ENCODE measurements at regions not wholly inside any gene's neighbourhood (a gene's known extent, or its start where the extent isn't known, plus 50 kb on each side); places are given as distances from the start of the nearest gene placed in this dataset.

DNA sequence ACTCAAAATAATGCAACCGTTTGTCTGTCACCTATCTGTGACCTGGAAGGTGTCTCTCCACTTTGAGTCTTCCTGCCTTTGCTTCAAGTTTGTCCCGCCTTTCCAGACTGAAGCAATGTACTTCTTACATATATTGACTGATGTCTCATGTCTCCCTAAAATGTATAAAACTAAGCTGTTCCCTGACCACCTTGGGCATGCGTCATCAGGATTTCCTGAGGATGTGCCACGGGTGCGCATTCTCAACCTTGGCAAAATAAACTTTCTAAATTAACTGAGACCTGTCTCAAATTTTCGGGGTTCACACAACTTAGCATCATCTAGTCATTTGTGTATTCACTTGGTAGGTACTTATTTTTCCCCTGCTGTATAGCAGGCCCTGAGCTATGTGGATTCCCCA, 65.3 kb upstream of the JCAD start:
- intact Hi-C loops (cut with micrococcal nuclease), result no loop called here
- no peaks in the 10 kb centered on the region for H3K9me3 Mint-ChIP-seq
- CTCF ChIA-PET, result no interaction called here
- H3K27ac Mint-ChIP-seq, result no peak overlapping the region
- no peaks in the 10 kb centered on the region for H3K4me1 Mint-ChIP-seq (ENCODE audit: low read depth)
- peaks cover 5% of the 10 kb centered on the region for H3K27me3 Mint-ChIP-seq (ENCODE audit: low read depth)
- no peaks in the 10 kb centered on the region for H3K36me3 Mint-ChIP-seq (ENCODE audit: low read depth)
- DNase-seq, result no peak
- no peak overlapping the region for H3K4me3 Mint-ChIP-seq

DNA sequence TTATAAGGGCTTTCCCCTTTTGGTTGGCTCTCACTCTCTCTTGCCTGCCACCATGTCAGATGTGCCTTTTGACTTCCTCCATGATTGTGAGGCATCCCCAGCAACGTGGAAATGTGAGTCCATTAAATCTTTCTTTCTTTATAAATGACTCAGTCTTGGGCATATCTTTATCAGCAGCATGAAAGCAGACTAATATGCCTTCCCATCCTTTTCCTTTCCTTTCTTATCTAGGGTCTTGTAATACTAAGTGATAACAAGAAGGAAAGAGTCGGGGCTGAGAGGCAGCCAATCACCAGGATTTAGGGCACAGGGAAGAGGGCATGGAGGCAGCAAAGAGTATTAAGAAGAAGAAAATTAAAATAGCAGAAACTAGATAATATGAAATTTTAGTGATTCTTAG, 62.0 kb upstream of the JCAD start:
- CTCF ChIA-PET, result no interaction called here
- Mint-ChIP-seq H3K4me3 (no peak overlapping the region), H3K27ac (no peak overlapping the region), H3K36me3 (ENCODE audit: low read depth) (no peaks in the 10 kb centered on the region), H3K27me3 (ENCODE audit: low read depth) (peaks cover 6% of the 10 kb centered on the region), H3K4me1 (ENCODE audit: low read depth) (no peaks in the 10 kb centered on the region), H3K9me3 (no peaks in the 10 kb centered on the region)
- DNase-seq, result no peak
- intact Hi-C loops (cut with micrococcal nuclease), result no loop called here

DNA sequence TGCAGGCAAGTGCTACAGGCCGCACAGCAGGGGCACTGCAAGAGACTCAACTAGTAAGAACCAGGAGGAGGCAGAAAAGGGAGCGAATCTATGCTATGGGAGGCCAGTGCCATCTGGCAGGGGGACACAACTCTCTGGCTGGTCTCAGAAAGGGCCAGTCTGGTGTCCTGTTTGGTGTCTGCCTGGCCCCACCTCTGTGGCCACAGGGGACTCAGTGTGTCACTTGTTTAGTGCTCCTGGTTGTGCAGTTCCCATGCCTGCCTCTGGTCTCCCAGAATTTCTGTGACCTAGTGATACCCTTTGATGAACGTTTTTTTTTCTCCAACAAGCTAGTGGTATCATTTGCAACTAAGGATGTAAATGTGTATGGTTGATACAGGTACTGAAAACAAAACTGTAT, 59.2 kb upstream of the JCAD start:
- CTCF ChIA-PET, result interaction anchor here (0.6 kb wide), 1 partner anchor 55 kb away, joined by 4 read pairs; no protein-coding TSS in a partner anchor
- H3K27ac Mint-ChIP-seq, result no peak overlapping the region
- DNase-seq, result no peak
- H3K4me3 Mint-ChIP-seq, result no peak overlapping the region
- H3K9me3 Mint-ChIP-seq, result no peaks in the 10 kb centered on the region
- intact Hi-C loops (cut with micrococcal nuclease), result no loop called here
- peaks cover 6% of the 10 kb centered on the region for H3K27me3 Mint-ChIP-seq (ENCODE audit: low read depth)
- no peaks in the 10 kb centered on the region for H3K36me3 Mint-ChIP-seq (ENCODE audit: low read depth)
- H3K4me1 Mint-ChIP-seq (ENCODE audit: low read depth), result no peaks in the 10 kb centered on the region

DNA sequence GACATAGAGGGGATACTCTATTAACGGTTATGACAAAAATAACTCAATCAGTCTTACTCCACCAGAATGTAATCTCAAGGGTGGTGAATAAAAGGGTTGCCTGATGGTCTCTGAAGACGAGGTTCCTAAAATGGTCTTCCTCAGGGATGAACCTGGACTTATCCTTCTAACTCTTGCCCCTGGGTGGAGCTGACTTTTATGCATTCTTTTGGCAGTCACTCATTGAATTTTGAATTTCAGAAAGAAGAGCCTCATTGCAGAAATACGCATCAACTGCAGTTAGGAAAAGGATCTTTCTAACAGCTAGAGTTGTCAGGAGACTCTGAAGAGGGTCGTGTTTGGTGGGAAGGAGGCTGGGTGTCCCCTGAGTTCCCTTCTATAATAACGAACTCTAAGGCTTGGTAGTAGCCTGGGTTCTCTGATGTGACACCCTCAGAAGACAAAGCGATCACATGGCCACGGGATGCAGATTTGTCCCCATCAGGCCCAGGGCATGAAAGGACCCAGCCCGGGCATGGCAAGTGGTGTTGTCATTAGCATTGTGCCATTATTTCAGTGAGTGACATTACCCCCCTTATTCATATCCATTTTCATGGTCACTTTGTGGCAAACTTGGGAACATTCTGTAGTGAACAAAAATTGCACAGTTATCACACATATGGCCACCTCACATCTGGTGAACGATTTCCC, 58.6 kb upstream of the JCAD start:
- Mint-ChIP-seq H3K27me3 (ENCODE audit: low read depth) (peaks cover 6% of the 10 kb centered on the region), H3K36me3 (ENCODE audit: low read depth) (no peaks in the 10 kb centered on the region), H3K27ac (no peak overlapping the region), H3K4me1 (ENCODE audit: low read depth) (no peaks in the 10 kb centered on the region), H3K4me3 (no peak overlapping the region), H3K9me3 (no peaks in the 10 kb centered on the region)
- no peak for DNase-seq
- intact Hi-C loops (cut with micrococcal nuclease), result no loop called here
- CTCF ChIA-PET, result interaction anchor here (0.6 to 0.7 kb wide), 2 partner anchors 31 to 141 kb away, joined by 3 read pairs; no protein-coding TSS in a partner anchor

DNA sequence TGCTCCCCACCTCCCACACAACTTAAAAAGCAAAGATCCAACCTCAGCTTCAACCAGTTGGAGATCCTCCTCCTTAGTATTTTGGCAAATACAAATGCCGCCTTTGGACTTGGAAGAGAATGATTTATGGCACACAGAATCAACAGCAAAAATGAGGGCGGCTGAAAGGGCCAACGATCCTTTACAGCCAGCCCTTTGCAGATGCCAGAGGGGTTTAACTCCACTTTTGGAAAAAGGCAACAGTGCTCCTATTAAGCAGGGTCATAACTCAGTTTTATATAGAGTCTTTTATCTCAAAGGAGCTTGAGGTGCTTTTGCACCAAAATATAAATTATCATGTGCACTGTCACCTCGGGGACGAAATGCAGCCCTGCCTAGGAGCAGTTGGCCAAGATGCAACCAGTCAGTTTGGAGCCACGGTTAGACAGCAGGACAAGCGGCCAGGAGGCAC, 56.7 kb upstream of the JCAD start:
- H3K27ac Mint-ChIP-seq, result no peak overlapping the region
- no peaks in the 10 kb centered on the region for H3K9me3 Mint-ChIP-seq
- no peaks in the 10 kb centered on the region for H3K36me3 Mint-ChIP-seq (ENCODE audit: low read depth)
- intact Hi-C loops (cut with micrococcal nuclease), result no loop called here
- no peak overlapping the region for H3K4me3 Mint-ChIP-seq
- H3K27me3 Mint-ChIP-seq (ENCODE audit: low read depth), result peaks cover 6% of the 10 kb centered on the region
- no peaks in the 10 kb centered on the region for H3K4me1 Mint-ChIP-seq (ENCODE audit: low read depth)
- DNase-seq, result no peak
- CTCF ChIA-PET, result interaction anchor here (1.2 to 1.4 kb wide), 2 partner anchors 115 to 117 kb away, joined by 4 read pairs; no protein-coding TSS in a partner anchor

DNA sequence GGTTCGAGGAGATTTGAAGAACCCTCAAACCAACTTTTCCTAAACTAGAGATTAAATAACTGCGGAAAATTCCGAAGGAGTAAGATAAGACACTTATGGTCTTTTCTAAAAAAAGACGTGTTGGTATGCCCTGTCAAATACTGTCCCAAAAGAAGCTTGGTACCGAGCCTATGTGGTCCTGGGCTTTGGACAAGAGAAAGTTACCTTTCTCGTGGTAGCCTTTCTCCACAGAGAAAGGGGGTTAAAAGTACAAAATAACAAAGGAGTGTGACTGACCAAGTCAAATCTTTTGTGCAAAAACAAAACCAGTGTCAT, 56.2 kb upstream of the JCAD start:
- DNase-seq, result no peak
- no peak overlapping the region for H3K4me3 Mint-ChIP-seq
- no peaks in the 10 kb centered on the region for H3K9me3 Mint-ChIP-seq
- intact Hi-C loops (cut with micrococcal nuclease), result no loop called here
- no peaks in the 10 kb centered on the region for H3K36me3 Mint-ChIP-seq (ENCODE audit: low read depth)
- no peak overlapping the region for H3K27ac Mint-ChIP-seq
- peaks cover 2% of the 10 kb centered on the region for H3K27me3 Mint-ChIP-seq (ENCODE audit: low read depth)
- CTCF ChIA-PET, result interaction anchor here (1.2 to 1.4 kb wide), 2 partner anchors 114 to 116 kb away, joined by 4 read pairs; no protein-coding TSS in a partner anchor
- no peaks in the 10 kb centered on the region for H3K4me1 Mint-ChIP-seq (ENCODE audit: low read depth)

DNA sequence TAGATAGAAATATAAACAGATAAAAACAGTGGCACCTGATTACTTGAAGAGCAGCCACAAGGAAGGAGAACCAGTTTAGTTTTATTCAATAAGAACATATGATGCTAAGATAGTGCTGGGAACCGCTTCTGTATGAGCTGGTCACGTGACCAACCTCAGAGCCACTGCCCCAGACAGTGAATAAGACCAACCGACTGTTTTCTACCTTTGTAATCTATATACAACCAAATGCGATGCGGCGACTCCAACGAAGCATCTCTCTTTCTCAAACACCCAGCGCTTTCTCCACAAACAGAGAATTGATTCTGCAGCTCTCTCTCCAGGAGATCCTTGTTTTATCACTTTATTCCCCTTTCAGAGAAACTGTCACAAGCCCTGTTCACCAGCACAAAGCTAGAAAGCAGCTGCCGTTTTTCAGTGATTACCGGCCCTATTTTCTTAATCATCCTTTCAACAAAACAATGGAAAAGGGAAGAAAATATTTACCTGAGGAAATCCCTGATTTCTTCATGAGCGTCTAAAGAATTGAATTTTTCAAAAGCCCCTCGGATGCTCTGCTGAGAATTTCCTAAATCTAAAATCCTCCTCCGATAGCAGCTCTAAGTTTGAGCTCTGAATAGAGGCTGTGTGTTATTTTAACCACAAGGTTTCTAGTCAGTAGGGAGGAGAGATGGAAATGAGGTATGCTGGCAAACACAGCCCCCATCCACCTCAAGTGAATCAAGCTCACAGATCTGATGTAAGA, 55.7 kb upstream of the JCAD start:
- Mint-ChIP-seq H3K36me3 (ENCODE audit: low read depth) (no peaks in the 10 kb centered on the region), H3K4me1 (ENCODE audit: low read depth) (no peaks in the 10 kb centered on the region), H3K27ac (no peak overlapping the region), H3K9me3 (no peaks in the 10 kb centered on the region), H3K27me3 (ENCODE audit: low read depth) (peaks cover 2% of the 10 kb centered on the region), H3K4me3 (no peak overlapping the region)
- intact Hi-C loops (cut with micrococcal nuclease), result no loop called here
- CTCF ChIA-PET, result no interaction called here
- no peak for DNase-seq

DNA sequence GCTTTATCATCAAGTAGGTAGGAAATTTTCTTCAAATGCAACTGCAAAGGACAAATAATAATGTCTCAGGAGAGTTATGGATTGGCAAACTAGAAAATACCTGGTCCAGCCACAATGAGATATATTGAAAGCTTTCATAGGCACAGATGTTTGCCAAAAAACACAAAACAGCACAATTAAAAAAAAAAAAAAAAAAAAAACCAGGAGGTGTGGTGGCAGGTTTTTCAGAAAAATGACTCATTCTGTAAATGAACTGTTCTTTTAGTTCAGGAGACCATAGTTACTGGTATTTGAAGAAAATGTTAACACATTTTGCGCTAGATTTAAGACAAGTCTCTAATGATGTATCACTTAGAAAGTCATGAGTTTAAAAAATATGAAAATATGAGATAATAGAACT, 55.0 kb upstream of the JCAD start:
- no peaks in the 10 kb centered on the region for H3K4me1 Mint-ChIP-seq (ENCODE audit: low read depth)
- CTCF ChIA-PET, result no interaction called here
- H3K36me3 Mint-ChIP-seq (ENCODE audit: low read depth), result no peaks in the 10 kb centered on the region
- DNase-seq, result no peak
- intact Hi-C loops (cut with micrococcal nuclease), result no loop called here
- no peaks in the 10 kb centered on the region for H3K9me3 Mint-ChIP-seq
- no peak overlapping the region for H3K27ac Mint-ChIP-seq
- peaks cover 2% of the 10 kb centered on the region for H3K27me3 Mint-ChIP-seq (ENCODE audit: low read depth)
- no peak overlapping the region for H3K4me3 Mint-ChIP-seq

DNA sequence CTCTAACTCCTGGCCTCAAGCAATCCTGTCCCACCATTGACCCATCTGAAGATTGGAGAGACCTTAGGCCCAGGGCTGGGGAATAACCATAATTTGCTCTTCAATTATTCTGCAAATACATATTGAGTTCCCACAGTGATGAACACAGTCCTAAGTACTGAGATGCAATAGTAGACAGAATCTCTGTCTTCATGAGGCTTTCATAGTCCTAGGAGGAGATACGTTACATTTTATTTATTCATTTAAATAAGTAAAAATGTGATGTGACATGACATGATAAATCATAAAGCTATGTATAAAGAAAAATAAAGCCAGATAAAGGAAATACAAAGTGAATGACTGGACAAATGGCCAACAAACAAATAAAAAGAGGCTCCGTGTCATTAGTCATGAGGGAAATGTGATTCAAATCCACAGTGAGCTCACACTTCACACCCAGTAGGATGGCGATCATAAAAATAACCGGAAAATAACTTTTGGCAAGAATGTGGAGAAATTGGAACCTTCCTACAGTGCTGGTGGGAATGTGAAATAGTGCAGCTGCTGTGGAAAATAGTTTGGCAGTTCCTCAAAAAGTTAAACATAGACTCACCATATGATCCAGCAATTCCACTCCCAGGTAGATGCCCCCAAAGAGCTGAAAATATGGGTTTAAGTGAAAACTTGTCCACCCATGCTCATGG, 52.1 kb upstream of the JCAD start:
- Mint-ChIP-seq H3K27me3 (ENCODE audit: low read depth) (peaks cover 5% of the 10 kb centered on the region), H3K4me1 (ENCODE audit: low read depth) (no peaks in the 10 kb centered on the region), H3K36me3 (ENCODE audit: low read depth) (no peaks in the 10 kb centered on the region), H3K4me3 (no peak overlapping the region), H3K9me3 (no peaks in the 10 kb centered on the region), H3K27ac (no peak overlapping the region)
- CTCF ChIA-PET, result interaction anchor here (1.7 kb wide), 1 partner anchor 109 kb away, joined by 4 read pairs; no protein-coding TSS in a partner anchor
- no peak for DNase-seq
- intact Hi-C loops (cut with micrococcal nuclease), result no loop called here

All from activated naive CD4-positive, alpha-beta T cell treated with anti-CD3 and anti-CD28 coated beads for 36 hours (primary cell).